HG02623 (cell line): ENCODE measurements at regions not wholly inside any gene's neighbourhood (a gene's known extent, or its start where the extent isn't known, plus 50 kb on each side); places are given as distances from the start of the nearest gene placed in this dataset.

Experiments
- ATAC-seq: cut with Tn5 transposase; IDR thresholded peaks from one replicate; pipeline ENCODE4 v1.9.1; 2021; ENCODE audit warnings: moderate library complexity; ENCODE audit not compliant: unreplicated experiment

GRCh38 chr3:24968036-24968435 lies 460.0 kb upstream of the RARB start:
- no peak for ATAC-seq

- no peak for ATAC-seq
Observed at GRCh38 chr3:24972491-24972890, 455.6 kb upstream of the RARB start.

GRCh38 chr3:24981309-24981708 lies 446.8 kb upstream of the RARB start:
- no peak for ATAC-seq

- no peak for ATAC-seq
Observed at GRCh38 chr3:24981924-24982323, 446.1 kb upstream of the RARB start.

GRCh38 chr3:24985668-24986067 lies 442.4 kb upstream of the RARB start:
- no peak for ATAC-seq

- ATAC-seq, result no peak
Observed at GRCh38 chr3:24986612-24987011, 441.5 kb upstream of the RARB start.

GRCh38 chr3:24999357-24999756 lies 428.7 kb upstream of the RARB start:
- no peak for ATAC-seq

- no peak for ATAC-seq
Observed at GRCh38 chr3:25000971-25001591, 427.0 kb upstream of the RARB start.

GRCh38 chr3:25002052-25002451 lies 426.0 kb upstream of the RARB start:
- no peak for ATAC-seq

GRCh38 chr3:25007974-25008658 lies 419.9 kb upstream of the RARB start:
- peak; percentile 97 for ATAC-seq

- ATAC-seq, result no peak
Observed at GRCh38 chr3:25009665-25010064, 418.4 kb upstream of the RARB start.

GRCh38 chr3:25015599-25015998 lies 412.5 kb upstream of the RARB start:
- no peak for ATAC-seq

GRCh38 chr3:25018909-25019308 lies 409.2 kb upstream of the RARB start:
- ATAC-seq, result no peak

- no peak for ATAC-seq
Observed at GRCh38 chr3:25019506-25019905, 408.6 kb upstream of the RARB start.

- no peak for ATAC-seq
Observed at GRCh38 chr3:25021816-25022215, 406.2 kb upstream of the RARB start.

- no peak for ATAC-seq
Observed at GRCh38 chr3:25023876-25024275, 404.2 kb upstream of the RARB start.

GRCh38 chr3:25025236-25025635 lies 402.8 kb upstream of the RARB start:
- no peak for ATAC-seq

GRCh38 chr3:25027650-25028049 lies 400.4 kb upstream of the RARB start:
- no peak for ATAC-seq

GRCh38 chr3:25029820-25030219 lies 398.2 kb upstream of the RARB start:
- no peak for ATAC-seq

GRCh38 chr3:25032344-25032743 lies 395.7 kb upstream of the RARB start:
- ATAC-seq, result no peak

- peak; percentile 83 for ATAC-seq
Observed at GRCh38 chr3:25033407-25034029, 394.5 kb upstream of the RARB start.

GRCh38 chr3:25035526-25035925 lies 392.5 kb upstream of the RARB start:
- ATAC-seq, result no peak
